ENCODE measurements at regions not wholly inside any gene's neighbourhood (a gene's known extent, or its start where the extent isn't known, plus 50 kb on each side); places are given as distances from the start of the nearest gene placed in this dataset.
"Not testable (repeated sequence)": the region's sequence is repeated elsewhere in the genome, so short reads cannot be mapped to it uniquely, and the experiment has no call there.

DNA sequence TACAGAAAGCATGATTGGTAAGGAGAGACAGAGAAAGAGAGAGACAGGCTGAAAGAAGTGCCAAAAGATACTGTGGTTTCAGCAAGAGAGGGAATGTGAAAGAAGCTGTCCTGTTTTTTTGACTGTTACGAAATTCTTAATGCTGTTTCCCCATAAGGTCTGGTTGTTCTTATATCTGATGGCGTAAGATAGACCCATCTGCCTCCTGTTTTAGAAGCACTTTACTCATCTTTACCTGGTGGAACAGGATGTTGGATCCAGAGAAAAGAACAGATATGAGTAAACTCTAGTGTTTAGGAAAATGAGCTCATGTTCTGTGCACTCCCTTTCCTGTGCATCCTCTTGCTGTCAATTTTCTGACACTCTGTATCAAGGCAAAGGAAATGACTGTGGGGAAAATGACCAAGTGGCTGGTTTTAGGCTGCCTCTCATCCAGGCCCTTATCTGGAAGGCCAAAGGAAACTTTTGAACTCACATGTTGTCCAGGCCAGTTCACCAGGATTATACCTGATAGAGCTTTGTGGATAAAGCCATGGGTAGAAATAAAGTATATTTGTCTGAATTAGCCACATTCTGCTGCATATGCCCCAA lies 311.7 kb upstream of the HTR2C start:
- DNase-seq: peak; percentile 10

DNA sequence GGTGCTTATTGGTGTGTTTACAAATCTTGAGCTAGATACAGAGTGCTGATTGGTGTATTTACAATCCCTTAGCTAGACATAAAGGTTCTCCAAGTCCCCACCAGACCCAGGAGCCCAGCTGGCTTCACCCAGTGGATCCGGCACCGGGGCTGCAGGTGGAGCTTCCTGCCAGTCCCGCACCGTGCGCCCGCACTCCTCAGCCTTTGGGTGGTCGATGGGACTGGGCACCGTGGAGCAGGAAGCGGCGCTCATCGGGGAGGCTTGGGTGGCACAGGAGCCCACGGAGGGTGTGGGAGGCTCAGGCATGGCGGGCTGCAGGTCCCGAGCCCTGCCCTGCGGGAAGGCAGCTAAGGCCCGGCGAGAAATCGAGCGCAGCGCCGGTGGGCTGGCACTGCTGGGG lies 313.5 kb upstream of the HTR2C start:
- DNase-seq: not testable (repeated sequence)

DNA sequence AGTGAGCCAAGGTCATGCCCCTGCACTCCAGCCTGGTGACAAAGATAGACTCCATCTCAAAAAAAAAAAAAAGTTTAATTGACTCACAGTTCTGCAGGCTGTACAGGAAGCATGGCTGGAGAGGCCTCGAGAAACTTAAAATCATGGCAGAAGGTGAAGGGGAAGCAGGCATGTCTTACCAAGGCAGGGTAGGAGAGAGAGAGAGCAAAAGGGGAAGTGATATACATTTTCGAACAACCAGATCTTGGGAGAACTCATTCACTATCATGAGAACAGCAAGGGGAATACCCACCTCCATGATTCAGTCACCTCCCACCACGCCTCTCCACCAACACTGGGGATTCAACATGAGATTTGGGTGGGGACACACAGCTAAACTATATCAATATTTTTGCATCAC lies 315.2 kb upstream of the HTR2C start:
- peak; percentile 22 for DNase-seq

DNA sequence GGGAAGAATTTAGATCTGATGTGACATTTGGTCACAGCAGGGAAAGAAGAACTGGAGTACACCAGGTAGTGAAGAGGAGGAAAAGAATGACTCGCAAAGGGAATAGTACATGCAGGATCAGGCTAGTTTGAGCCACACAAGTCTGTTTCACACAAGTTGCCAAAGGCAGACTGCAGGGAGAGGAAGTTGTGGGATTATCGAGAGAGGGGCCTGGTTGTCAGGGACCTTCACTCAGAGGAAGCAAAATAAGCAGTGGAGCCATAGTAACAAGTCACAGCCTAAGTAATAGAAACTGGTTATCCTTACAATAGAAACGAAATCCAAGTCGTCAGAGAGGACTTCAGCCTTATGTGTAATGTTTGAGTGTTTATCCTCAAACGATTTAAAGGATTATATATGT lies 316.7 kb upstream of the HTR2C start:
- DNase-seq: peak; percentile 24

DNA sequence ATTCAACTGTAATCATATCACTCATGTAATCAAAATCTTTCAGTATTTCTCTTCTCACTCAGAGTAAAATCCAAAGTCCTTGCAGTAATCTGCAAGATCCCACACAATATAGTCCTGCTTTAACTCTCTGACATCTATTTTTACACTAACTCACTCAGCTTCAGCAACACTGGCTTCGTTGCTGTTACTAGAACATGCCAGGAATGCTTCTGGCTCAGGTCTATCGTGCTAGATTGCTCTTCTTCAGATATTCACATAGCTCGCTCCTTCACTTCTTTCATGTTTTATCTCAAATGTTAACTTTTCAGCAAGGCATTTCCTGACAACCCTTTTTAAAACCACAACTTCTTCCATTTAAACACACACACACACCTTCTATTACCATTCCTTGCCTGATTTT lies 331.7 kb upstream of the HTR2C start:
- no peak for DNase-seq

DNA sequence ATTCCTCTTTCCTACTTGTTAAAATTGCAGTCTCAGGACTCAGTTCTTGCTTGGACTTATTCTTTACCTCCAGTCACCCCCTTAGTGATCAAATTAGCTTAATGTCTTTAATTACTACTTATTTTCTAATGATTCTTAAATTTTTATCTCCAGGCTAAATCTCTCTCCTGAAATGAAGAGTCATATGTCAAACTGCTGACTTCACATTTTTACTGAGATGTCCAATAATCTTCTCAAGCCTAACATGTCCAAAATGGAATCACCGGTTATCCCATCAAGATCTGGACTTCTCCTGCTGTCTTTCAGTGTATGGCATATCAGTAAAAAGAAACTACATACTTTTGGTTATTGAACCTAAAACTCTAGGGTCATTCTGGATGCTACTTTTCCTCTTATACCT lies 332.3 kb upstream of the HTR2C start:
- no peak for DNase-seq

DNA sequence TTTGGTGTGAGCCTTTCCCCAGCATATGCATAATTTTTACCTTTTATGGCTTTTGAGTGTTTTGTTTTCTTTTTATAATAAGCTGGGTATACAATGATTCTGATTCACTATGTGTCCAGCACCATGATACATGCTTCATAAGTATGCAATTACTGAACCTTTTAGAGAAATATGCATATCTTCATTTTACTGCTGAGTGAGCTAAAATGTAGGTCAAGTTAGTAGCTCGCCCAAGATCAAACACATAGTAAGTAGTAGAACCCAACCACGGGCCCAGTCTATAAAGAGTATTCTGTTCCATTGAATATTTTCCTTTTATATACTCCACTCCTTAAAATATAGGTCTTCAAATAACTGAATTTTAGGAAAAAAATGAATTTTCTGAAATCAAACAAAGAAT lies 362.4 kb upstream of the HTR2C start:
- no peak for DNase-seq

DNA sequence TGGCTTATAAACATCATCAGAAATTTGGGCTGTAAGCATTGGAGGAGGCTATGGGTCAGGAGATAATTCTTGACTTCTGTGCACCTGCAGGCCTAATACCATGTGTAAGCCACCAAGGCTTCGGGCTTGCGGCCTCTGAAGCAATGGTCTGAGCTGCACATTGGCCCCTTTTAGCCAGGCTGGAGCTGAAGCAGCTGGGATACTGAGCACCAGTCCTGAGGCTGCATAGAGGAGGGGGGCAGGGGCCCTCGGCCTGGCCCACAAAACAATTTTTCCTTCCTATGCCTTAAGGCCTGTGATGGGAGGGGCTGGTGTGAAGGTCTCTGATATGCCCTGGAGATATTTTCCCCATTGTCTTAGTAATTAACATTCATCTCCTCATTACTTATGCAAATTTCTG lies 373.0 kb upstream of the HTR2C start:
- DNase-seq: no peak

DNA sequence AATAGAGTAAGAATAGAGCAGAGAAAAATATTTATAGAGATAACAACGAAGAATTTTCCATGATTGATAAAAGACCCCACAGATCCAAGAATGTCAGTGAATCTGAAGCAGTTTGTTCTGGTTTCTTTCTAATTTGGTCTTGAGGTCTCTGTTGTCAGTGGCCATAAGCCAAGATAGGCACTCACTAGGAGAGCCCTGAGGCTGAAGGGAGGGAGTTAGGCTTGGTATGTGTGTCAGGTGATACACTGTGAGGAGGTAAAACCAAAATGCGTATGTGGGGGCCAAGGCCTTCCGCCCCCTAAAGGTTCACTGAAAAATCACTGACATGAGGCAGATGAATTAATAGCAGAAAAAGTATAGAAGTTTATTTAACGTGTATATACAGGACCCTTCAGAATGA lies 382.3 kb upstream of the HTR2C start:
- DNase-seq: no peak

DNA sequence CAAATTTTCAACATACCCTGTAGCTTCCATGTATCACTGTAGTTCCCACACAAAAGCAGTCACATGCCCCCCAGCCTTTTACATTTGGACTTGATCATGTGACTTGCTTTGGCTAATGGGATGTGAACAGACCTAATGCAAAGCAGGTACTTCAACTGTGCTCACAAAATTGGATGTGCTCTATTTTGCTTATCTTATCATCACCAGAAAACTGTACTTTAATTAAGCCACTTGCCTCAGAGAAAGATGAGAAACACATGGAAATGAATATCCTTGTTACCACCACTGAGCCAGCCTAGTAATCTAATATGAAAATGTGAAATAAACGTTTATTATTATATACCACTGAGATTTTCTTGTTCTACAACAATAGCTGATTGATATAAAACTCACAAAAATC lies 402.7 kb upstream of the HTR2C start:
- no peak for DNase-seq

DNA sequence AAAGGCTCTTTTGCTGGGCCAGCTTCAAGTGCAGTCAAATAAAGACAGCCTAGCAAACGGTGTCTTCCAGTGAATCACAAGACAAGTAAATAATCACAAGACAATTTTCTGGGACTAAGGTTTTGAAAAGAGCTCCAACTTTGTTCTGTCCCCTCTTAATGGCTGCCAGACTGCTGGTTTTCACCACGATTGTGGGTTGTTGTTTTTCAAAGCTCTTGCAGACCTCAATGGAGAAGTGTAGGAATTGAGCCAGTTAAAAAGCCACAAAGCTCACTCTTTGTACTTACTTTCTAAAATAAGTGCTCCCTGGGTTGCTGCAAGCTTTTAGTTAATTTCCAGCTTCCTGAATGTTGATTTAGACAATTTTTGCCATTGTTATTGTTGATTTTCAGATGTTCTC lies 405.8 kb upstream of the HTR2C start:
- peak; percentile 0 for DNase-seq

DNA sequence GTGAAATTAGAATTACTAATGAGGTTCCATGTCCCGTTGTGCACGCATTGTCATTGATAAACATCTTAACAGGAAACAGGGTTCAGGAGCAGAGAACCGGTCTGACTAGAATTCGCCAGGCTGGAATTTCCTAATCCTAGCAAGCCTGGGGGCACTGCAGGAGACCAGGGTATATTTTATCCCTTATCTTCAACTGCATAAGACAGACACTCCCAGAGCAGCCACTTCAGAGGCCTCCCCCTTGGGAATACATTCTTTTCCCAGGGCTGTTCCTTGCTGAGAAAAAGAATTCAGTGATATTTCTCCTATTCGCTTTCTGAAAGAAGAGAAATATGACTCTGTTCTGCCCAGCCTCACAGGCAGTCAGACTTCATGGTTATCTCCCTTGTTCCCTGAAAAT lies 416.6 kb upstream of the HTR2C start:
- not testable (repeated sequence) for DNase-seq

DNA sequence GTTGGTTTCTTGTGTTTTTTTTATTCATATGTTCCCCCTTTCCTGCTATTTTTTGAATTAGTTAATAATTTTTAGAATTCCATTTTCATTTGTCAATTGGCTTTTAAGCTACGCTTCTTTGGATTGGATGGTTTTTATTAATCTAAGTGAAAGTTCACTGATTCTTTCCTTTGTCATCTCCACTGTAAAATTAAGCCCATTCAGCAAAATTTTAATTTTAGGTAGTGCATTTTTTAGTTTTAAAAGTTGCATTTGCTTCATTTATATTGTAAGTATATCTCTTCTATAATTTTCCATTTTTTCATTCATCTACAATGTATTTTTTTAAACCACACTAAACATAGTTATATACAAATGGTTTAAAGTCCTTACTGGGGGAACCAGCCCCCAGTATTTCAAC lies 417.3 kb upstream of the HTR2C start:
- no peak for DNase-seq

DNA sequence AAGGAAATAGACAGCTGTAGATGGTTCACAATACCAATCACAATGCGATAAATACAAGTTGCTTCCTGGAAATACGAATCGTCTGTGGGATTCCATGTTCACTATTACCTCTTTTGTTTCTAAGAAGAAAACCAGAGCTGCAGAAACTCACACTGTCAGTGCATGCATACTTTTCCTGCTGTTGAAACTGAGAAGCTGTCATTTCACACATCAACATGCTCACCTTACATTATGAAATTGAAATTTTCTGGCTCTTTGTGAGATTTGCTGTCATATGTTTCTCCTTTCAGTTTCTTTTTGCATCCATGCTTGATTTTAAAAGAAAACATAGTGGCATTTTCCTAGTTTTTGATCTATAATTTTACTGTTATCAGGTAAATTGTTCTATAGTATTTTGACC lies 418.3 kb upstream of the HTR2C start:
- no peak for DNase-seq

DNA sequence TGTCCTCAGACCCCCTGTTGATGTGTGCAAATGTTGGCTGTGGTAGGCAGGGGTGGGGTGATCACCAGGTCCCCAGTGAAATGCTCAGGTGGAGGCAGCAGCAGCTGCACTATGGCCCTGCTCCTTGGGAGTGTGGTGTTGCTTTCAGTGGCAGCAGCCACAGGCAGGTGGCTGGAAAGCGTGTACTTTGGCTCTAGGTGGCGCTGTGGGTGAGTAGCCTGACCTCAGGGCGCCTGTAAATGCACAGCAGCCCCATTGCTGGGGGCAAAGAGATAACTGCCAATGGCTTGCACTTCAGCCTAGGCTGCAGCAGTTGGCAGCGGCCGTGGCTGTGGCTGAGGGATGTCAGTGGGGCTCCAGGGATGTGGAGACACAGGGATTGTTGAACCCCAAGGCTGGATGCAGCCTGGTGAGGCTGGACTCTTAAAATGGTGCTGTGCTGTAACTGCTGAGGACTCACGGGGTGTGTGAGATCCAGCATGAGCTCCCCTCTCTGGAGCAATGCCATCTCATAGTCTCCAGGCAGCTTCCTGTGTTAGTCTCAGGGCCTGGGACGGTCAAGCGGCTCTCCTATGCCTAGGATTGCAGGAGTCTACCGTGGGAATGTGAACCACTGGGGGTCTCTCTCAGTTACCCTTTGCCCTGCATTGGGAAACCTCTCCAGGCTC lies 421.7 kb upstream of the HTR2C start:
- peak; percentile 11 for DNase-seq

DNA sequence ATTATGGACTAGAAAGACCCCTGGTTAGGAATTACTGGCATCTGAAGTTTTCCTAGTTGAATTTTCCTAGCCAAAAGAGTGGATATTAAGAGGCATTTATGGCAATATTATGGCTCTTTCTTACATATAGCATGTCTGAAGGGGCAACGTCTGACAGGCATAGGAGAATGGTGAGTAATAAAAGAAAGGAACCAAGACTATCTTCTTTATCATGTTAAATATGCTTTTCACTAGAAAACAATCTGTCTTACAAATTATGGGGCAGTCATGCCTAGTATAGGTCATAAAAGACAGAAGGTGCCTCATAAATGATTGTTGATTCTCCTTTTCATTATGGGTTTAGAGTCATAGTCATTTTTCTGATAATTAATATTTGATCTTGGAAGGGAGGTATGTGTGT lies 431.1 kb upstream of the HTR2C start:
- no peak for DNase-seq

DNA sequence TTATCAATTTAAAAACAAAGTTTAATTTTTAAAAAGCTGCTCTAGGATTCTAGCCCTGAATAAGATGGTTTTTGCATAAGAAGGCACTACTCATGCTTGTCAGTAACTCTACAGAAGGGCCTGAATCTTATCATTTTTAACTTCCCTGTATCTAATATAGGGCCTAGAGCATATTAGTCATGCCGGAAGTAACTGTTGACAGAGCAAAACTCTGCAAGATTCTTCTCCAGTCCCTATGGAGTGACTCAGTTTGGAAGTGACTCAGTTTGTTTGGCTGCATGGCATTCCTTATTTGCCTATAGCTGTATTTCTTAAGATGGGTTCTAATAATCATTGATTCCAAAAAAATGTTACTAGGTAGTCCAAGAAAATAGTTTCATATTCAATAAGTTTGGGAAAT lies 431.8 kb upstream of the HTR2C start:
- DNase-seq: peak; percentile 4

DNA sequence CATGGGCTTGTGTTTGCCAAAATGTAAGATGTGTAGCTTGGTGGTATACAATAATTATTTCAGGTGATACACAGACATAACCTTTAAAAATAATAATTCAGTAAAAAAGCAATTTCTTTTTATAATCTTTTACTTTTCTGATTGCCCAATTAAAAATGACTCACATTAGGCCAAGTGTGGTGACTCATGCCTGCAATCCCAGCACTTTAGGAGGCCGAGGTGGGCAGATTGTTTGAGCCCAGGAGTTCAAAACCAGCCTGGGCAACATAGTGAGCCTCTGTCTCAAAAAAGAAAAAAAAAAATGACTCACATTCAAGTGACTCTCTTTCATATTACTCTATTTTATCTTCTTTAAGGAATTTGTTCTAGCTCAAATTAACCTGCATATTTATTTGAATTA lies 449.4 kb upstream of the HTR2C start:
- DNase-seq: no peak

DNA sequence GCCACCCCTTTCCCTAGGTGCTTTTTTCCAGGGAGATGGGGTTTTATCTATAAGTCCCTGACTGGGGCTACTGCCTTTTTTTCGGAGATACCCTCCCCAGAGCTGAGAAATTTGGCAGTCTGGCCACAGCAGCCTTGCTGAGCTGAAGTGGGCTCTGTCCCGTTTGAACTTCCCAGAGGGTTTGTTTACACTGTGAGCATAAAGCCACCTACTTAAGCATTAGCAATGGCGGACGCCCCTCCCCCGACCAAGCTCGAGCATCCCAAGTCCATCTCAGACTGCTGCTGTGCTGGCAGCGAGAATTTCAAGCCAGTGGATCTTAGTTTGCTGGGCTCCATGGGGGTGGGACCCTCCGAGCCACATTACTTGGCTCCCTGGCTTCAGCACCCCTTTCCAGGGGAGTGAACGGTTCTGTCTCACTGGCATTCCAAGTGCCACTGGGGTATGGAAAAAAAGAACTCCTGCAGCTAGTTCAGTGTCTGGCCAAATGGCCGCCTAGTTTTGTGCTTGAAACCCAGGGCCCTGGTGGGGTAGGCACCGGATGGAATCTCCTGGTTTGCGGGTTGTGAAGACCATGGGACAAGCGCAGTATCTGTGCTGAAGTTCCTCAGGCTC lies 456.4 kb upstream of the HTR2C start:
- DNase-seq: no peak

DNA sequence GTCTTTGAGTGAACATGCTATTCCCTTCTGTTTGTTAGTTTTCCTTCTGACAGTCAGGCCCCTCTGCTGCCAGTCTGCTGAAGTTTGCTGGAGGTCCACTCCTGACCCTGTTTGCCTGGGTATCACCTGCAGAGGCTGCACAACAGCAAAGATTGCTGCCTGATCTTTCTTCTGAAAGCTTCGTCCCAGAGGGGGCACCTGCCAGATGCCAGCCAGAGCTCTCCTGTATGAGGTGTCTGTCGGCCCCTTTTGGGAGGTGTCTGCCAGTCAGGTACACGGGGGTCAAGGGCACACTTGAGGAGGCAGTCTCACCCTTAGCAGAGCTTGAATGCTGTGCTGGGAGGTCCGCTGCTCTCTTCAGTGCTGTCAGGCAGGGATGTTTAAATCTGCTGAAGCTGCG lies 456.9 kb upstream of the HTR2C start:
- DNase-seq: no peak

DNA sequence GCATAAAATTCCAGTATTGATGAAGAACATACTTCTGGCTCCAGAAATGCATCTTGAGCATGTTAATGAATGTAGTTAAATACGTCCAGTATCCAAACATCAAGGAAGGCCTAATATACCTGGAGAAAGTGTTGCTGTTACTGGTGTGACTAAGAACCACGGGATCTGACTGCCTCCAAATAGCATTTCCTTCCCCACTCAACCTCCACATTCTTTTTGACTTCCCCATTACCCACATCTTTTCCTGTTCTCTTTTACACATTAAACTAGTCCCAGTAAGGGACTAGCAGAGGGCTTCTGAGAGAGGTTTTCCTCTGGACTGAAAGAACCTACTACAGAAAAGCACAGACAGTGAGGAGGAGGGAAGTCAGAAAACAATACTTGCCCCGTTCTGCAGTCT lies 482.8 kb upstream of the HTR2C start:
- DNase-seq: peak; percentile 9

DNA sequence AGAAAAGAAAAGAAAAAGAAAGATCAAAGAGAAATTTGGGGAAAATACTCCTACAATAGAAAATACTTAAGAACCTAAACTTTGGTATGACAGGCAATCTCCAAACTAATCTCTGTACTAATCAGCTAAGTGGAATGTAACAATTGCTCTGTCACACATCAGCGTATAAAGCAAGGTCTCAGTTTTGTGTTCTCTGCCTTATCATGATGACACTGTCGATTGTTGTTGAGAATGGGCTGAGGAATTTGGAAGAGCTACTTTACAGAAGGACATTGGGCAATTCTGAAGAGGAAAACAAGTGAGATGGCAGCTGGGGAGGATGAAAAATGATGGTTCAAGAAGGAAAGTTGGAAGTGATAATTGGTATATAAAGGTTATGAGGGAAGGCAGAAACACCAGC lies 486.0 kb upstream of the HTR2C start:
- DNase-seq: no peak

DNA sequence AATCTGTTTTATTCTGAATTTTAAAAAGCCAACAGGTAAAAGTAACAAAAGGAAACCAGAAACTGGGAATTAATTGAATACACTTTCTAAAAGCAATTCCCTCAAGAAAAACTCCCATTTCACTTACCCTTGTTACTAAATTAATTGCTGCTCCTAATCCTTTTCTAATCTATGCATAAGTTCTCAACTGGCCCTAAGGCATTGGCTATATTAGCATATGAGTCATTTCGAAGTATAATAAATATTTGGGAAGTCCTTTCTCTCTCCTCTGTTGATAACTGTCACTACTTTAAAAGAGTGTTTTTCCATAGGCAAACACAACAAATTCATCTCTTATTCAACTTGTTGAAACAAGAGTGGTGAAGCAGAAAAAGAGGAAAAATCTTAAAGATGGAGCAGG lies 486.5 kb upstream of the HTR2C start:
- DNase-seq: no peak

DNA sequence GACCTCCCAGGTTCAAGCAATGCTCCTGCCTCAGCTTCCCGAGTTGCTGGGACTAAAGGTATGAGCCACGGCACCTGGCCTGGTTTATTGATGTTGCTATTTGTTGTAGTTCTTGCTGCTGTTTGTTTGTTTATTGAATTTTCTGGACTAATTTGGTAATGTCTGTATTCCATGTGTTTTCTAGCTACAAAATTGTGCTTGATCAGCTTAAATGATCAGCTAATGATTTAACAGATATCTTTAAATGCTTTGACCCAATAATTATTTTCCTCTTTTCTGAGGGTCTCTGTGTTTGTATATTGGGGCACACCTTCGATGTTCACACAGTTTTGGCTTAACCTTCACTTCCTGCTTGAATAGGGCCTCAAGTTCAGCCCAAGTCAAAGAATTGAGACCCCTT lies 488.1 kb upstream of the HTR2C start:
- no peak for DNase-seq

DNA sequence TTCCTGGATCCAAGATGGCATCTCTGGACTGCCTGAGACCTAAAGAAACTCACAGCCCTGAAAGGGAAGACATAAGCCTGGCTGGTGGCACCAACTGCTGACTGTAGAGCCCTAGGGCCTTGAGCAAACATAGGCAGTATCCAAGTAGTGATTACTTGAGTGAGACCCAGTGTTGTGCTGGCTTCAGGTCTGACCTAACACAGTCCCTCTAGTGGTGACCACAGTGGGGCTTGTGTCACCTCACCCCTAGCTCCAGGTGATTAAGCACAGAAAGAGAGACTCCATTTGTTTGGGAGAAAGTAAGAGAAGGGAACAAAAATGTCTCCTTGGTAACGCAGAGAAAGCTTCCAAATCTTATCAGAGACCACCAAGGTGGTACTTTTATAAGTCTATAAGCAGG lies 496.3 kb upstream of the HTR2C start:
- DNase-seq: no peak

Measured in hematopoietic multipotent progenitor cell treated with erythropoietin and hydrocortisone succinate and interleukin-3 and kit ligand, for 4 days (in vitro differentiated cells).